ENCODE measurements at regions not wholly inside any gene's neighbourhood (a gene's known extent, or its start where the extent isn't known, plus 50 kb on each side); places are given as distances from the start of the nearest gene placed in this dataset.

- H3K36me3 ChIP-seq (ENCODE audit: control insufficient read depth, insufficient read depth, low read length): no peaks in the 10 kb centered on the region
- H3K4me3 ChIP-seq (replicated peaks in 1 of 4; ENCODE audit: control extremely low read depth in 1 of 4, insufficient read depth in 1 of 4, low read depth in 3 of 4, low read length in 4 of 4): no peak overlapping the region
- no peak for DNase-seq (ENCODE audit: low read depth in 2 of 2)
- no peaks in the 10 kb centered on the region for H3K4me1 ChIP-seq (ENCODE audit: control insufficient read depth, extremely low read depth, insufficient read depth, low read length)
- no peaks in the 10 kb centered on the region for H4K20me1 ChIP-seq (ENCODE audit: control insufficient read depth, extremely low read depth, insufficient read depth, low read length)
- H2AFZ ChIP-seq (ENCODE audit: low read length): no peak overlapping the region
- H3K9me3 ChIP-seq (ENCODE audit: control insufficient read depth, insufficient read depth, low read depth, low read length): no peaks in the 10 kb centered on the region
- H3K27me3 ChIP-seq (ENCODE audit: control insufficient read depth, insufficient read depth, low read length): no peaks in the 10 kb centered on the region
- no peak overlapping the region for H3K9ac ChIP-seq (ENCODE audit: insufficient read depth, low read length)
- H3K27ac ChIP-seq (ENCODE audit: insufficient read depth, low read length): no peak overlapping the region
- no peak overlapping the region for H3K4me2 ChIP-seq (ENCODE audit: extremely low read depth, insufficient read depth, low read length)
- H3K79me2 ChIP-seq (ENCODE audit: control insufficient read depth, insufficient read depth, low read length): no peaks in the 10 kb centered on the region
- no peak for TF ChIP-seq CTCF (conservative IDR thresholded peaks at IDR 0.05 in 1 of 2, IDR thresholded peaks at IDR 0.05 in 1 of 2; ENCODE audit: low read depth in 1 of 2, low read length in 2 of 2)
- TF ChIP-seq EZH2 (IDR thresholded peaks at IDR 0.05; ENCODE audit: low read length, missing control alignments): no peak
Measured at GRCh38 chr5:6202968-6203365, 175.4 kb downstream of the MED10 start.

GRCh38 chr5:6202149-6202967, 176.0 kb downstream of the MED10 start:
- no peaks in the 10 kb centered on the region for H3K4me1 ChIP-seq (ENCODE audit: control insufficient read depth, extremely low read depth, insufficient read depth, low read length)
- H4K20me1 ChIP-seq (ENCODE audit: control insufficient read depth, extremely low read depth, insufficient read depth, low read length): no peaks in the 10 kb centered on the region
- H3K27ac ChIP-seq (ENCODE audit: insufficient read depth, low read length): no peak overlapping the region
- no peaks in the 10 kb centered on the region for H3K9me3 ChIP-seq (ENCODE audit: control insufficient read depth, insufficient read depth, low read depth, low read length)
- H3K27me3 ChIP-seq (ENCODE audit: control insufficient read depth, insufficient read depth, low read length): no peaks in the 10 kb centered on the region
- H2AFZ ChIP-seq (ENCODE audit: low read length): no peak overlapping the region
- no peak for TF ChIP-seq CTCF (conservative IDR thresholded peaks at IDR 0.05 in 1 of 2, IDR thresholded peaks at IDR 0.05 in 1 of 2; ENCODE audit: low read depth in 1 of 2, low read length in 2 of 2)
- TF ChIP-seq EZH2 (IDR thresholded peaks at IDR 0.05; ENCODE audit: low read length, missing control alignments): no peak
- DNase-seq (ENCODE audit: low read depth in 2 of 2): no peak
- no peak overlapping the region for H3K9ac ChIP-seq (ENCODE audit: insufficient read depth, low read length)
- no peak overlapping the region for H3K4me3 ChIP-seq (replicated peaks in 1 of 4; ENCODE audit: control extremely low read depth in 1 of 4, insufficient read depth in 1 of 4, low read depth in 3 of 4, low read length in 4 of 4)
- H3K4me2 ChIP-seq (ENCODE audit: extremely low read depth, insufficient read depth, low read length): no peak overlapping the region
- H3K79me2 ChIP-seq (ENCODE audit: control insufficient read depth, insufficient read depth, low read length): no peaks in the 10 kb centered on the region
- no peaks in the 10 kb centered on the region for H3K36me3 ChIP-seq (ENCODE audit: control insufficient read depth, insufficient read depth, low read length)

- H3K79me2 ChIP-seq (ENCODE audit: control insufficient read depth, insufficient read depth, low read length): no peaks in the 10 kb centered on the region
- DNase-seq (ENCODE audit: low read depth in 2 of 2): peak in 1 of 2 donors; percentile 3
- H3K27me3 ChIP-seq (ENCODE audit: control insufficient read depth, insufficient read depth, low read length): no peaks in the 10 kb centered on the region
- no peak overlapping the region for H3K4me2 ChIP-seq (ENCODE audit: extremely low read depth, insufficient read depth, low read length)
- no peak overlapping the region for H2AFZ ChIP-seq (ENCODE audit: low read length)
- H3K36me3 ChIP-seq (ENCODE audit: control insufficient read depth, insufficient read depth, low read length): no peaks in the 10 kb centered on the region
- no peaks in the 10 kb centered on the region for H3K9me3 ChIP-seq (ENCODE audit: control insufficient read depth, insufficient read depth, low read depth, low read length)
- H3K4me3 ChIP-seq (replicated peaks in 1 of 4; ENCODE audit: control extremely low read depth in 1 of 4, insufficient read depth in 1 of 4, low read depth in 3 of 4, low read length in 4 of 4): no peak overlapping the region
- no peaks in the 10 kb centered on the region for H3K4me1 ChIP-seq (ENCODE audit: control insufficient read depth, extremely low read depth, insufficient read depth, low read length)
- H3K27ac ChIP-seq (ENCODE audit: insufficient read depth, low read length): no peak overlapping the region
- H3K9ac ChIP-seq (ENCODE audit: insufficient read depth, low read length): no peak overlapping the region
- TF ChIP-seq CTCF (conservative IDR thresholded peaks at IDR 0.05 in 1 of 2, IDR thresholded peaks at IDR 0.05 in 1 of 2; ENCODE audit: low read depth in 1 of 2, low read length in 2 of 2) (no peak), EZH2 (IDR thresholded peaks at IDR 0.05; ENCODE audit: low read length, missing control alignments) (no peak)
- no peaks in the 10 kb centered on the region for H4K20me1 ChIP-seq (ENCODE audit: control insufficient read depth, extremely low read depth, insufficient read depth, low read length)
Measured at GRCh38 chr5:6201631-6202030, 176.7 kb downstream of the MED10 start.

Measured in fibroblast of lung (primary cell).